CD4-positive, alpha-beta memory T cell (primary cell): ENCODE measurements at regions not wholly inside any gene's neighbourhood (a gene's known extent, or its start where the extent isn't known, plus 50 kb on each side); places are given as distances from the start of the nearest gene placed in this dataset.

Experiments
- CTCF ChIA-PET: fragments of 350-600 bp; sonication (Branson Sonifier 250); formaldehyde crosslinking; loops from one replicate; lab custom pipeline; 2021; ENCODE audit warnings: inconsistent platforms; ENCODE audit not compliant: partially characterized antibody; lab: Charles Lee
- POLR2A ChIA-PET: fragments of 350-600 bp; sonication (Branson Sonifier 250); formaldehyde crosslinking; loops from one replicate; lab custom pipeline; 2021; ENCODE audit not compliant: partially characterized antibody; lab: Charles Lee
- DNase-seq, 5 donors: peaks; one replicate each; pipeline versions ENCODE4 v3.0.0 to v3.0.0-alpha.2; 2020 to 2022; ENCODE audit warnings: mixed read lengths in 1 of 5
- H3K27ac ChIP-seq: one replicate; pipeline ENCODE4 v1.7.0; 2013; ENCODE audit warnings: low read depth, low read length
- H3K27me3 ChIP-seq: 2 replicates; pipeline ENCODE4 v1.7.0; 2013; ENCODE audit warnings: mild to moderate bottlenecking, low read length, moderate library complexity; ENCODE audit not compliant: insufficient read depth
- H3K36me3 ChIP-seq: 2 replicates; pipeline ENCODE4 v1.7.0; 2013; ENCODE audit warnings: mild to moderate bottlenecking, low read length, moderate library complexity; ENCODE audit not compliant: insufficient read depth
- H3K4me1 ChIP-seq: 2 replicates; pipeline ENCODE4 v1.7.0; 2013; ENCODE audit warnings: mild to moderate bottlenecking, low read length, moderate library complexity; ENCODE audit not compliant: insufficient read depth
- H3K4me3 ChIP-seq, 2 donors: one replicate each; pipeline ENCODE4 v1.7.0; 2013; ENCODE audit warnings: low read length in 2 of 2, mild to moderate bottlenecking in 1 of 2
- H3K9me3 ChIP-seq, 2 donors: one replicate each; pipeline ENCODE4 v1.7.0; 2013; ENCODE audit warnings: low read length in 2 of 2, control low read depth in 1 of 2; ENCODE audit not compliant: control insufficient read depth in 1 of 2
- H3K27ac Mint-ChIP-seq, 7 donors: one replicate each; pipeline ENCODE4 v1.8.0; 2020 to 2021; ENCODE audit warnings: mixed read lengths in 7 of 7, mild to moderate bottlenecking in 6 of 7, inconsistent platforms in 3 of 7, moderate library complexity in 3 of 7
- H3K27me3 Mint-ChIP-seq, 2 donors: one replicate each; pipeline ENCODE4 v1.8.0; 2020 to 2021; ENCODE audit warnings: mixed read lengths in 2 of 2
- H3K36me3 Mint-ChIP-seq, 2 donors: one replicate each; pipeline ENCODE4 v1.8.0; 2020 to 2021; ENCODE audit warnings: mixed read lengths in 2 of 2, inconsistent platforms in 1 of 2, mild to moderate bottlenecking in 1 of 2
- H3K4me1 Mint-ChIP-seq, 4 donors: one replicate each; pipeline ENCODE4 v1.8.0; 2020 to 2021; ENCODE audit warnings: mixed read lengths in 4 of 4, mild to moderate bottlenecking in 1 of 4
- H3K4me3 Mint-ChIP-seq, 8 donors: one replicate each; pipeline ENCODE4 v1.8.0; 2020 to 2021; ENCODE audit warnings: mixed read lengths in 8 of 8, mild to moderate bottlenecking in 7 of 8, moderate library complexity in 6 of 8, inconsistent platforms in 3 of 8
- H3K9me3 Mint-ChIP-seq, 8 donors: one replicate each; pipeline ENCODE4 v1.8.0; 2020 to 2021; ENCODE audit warnings: mixed read lengths in 8 of 8, mild to moderate bottlenecking in 5 of 8, inconsistent platforms in 3 of 8, moderate library complexity in 1 of 8
- intact Hi-C: fragments of 100-400 bp; cut with micrococcal nuclease; formaldehyde crosslinking; loops from one replicate; pipeline ENCODE4 v1.15.1; 2023

GRCh38 chr6:8335896-8336295 lies 99.4 kb downstream of the SLC35B3 start:
- no peak overlapping the region for H3K4me3 ChIP-seq
- H3K4me3 Mint-ChIP-seq = no peak overlapping the region
- CTCF ChIA-PET = no interaction called here

GRCh38 chr6:8335381-8335780 lies 100.0 kb downstream of the SLC35B3 start:
- Histone ChIP-seq H3K27ac (no peak overlapping the region), H3K4me3 (no peak overlapping the region), H3K27me3 (no peaks in the 10 kb centered on the region), H3K36me3 (no peaks in the 10 kb centered on the region), H3K4me1 (no peaks in the 10 kb centered on the region), H3K9me3 (no peaks in the 10 kb centered on the region)
- Mint-ChIP-seq H3K4me3 (no peak overlapping the region), H3K27me3 (no peaks in the 10 kb centered on the region), H3K9me3 (no peaks in the 10 kb centered on the region), H3K36me3 (no peaks in the 10 kb centered on the region), H3K27ac (no peak overlapping the region), H3K4me1 (no peaks in the 10 kb centered on the region)
- ChIA-PET CTCF (no interaction called here), POLR2A (no interaction called here)
- intact Hi-C loops = no loop called here
- DNase-seq = no peak

More at GRCh38 chr6:8335896-8336295, 99.4 kb downstream of the SLC35B3 start:
- Histone ChIP-seq H3K9me3 (no peaks in the 10 kb centered on the region), H3K4me1 (no peaks in the 10 kb centered on the region), H3K27me3 (no peaks in the 10 kb centered on the region), H3K36me3 (no peaks in the 10 kb centered on the region), H3K27ac (no peak overlapping the region)
- no peak for DNase-seq
- no peaks in the 10 kb centered on the region for H3K36me3 Mint-ChIP-seq
- no peaks in the 10 kb centered on the region for H3K4me1 Mint-ChIP-seq
- intact Hi-C loops = no loop called here
- H3K27ac Mint-ChIP-seq = no peak overlapping the region
- POLR2A ChIA-PET = no interaction called here
- no peaks in the 10 kb centered on the region for H3K27me3 Mint-ChIP-seq
- no peaks in the 10 kb centered on the region for H3K9me3 Mint-ChIP-seq

GRCh38 chr6:8334113-8334512 lies 101.2 kb downstream of the SLC35B3 start:
- Mint-ChIP-seq H3K27ac (no peak overlapping the region), H3K27me3 (no peaks in the 10 kb centered on the region), H3K9me3 (no peaks in the 10 kb centered on the region), H3K4me3 (no peak overlapping the region), H3K4me1 (no peaks in the 10 kb centered on the region), H3K36me3 (no peaks in the 10 kb centered on the region)
- Histone ChIP-seq H3K4me3 (no peak overlapping the region), H3K27ac (no peak overlapping the region), H3K9me3 (no peaks in the 10 kb centered on the region), H3K27me3 (no peaks in the 10 kb centered on the region), H3K36me3 (no peaks in the 10 kb centered on the region), H3K4me1 (no peaks in the 10 kb centered on the region)
- ChIA-PET POLR2A (no interaction called here), CTCF (no interaction called here)
- intact Hi-C loops = no loop called here
- no peak for DNase-seq

GRCh38 chr6:8329562-8329961 lies 105.8 kb downstream of the SLC35B3 start:
- Mint-ChIP-seq H3K27ac (no peak overlapping the region), H3K9me3 (no peaks in the 10 kb centered on the region), H3K36me3 (no peaks in the 10 kb centered on the region), H3K27me3 (peaks cover 0 to 4% of the 10 kb centered on the region in 2 donors), H3K4me1 (no peaks in the 10 kb centered on the region), H3K4me3 (no peak overlapping the region)
- Histone ChIP-seq H3K9me3 (no peaks in the 10 kb centered on the region), H3K36me3 (no peaks in the 10 kb centered on the region), H3K4me1 (no peaks in the 10 kb centered on the region), H3K27me3 (no peaks in the 10 kb centered on the region), H3K4me3 (no peak overlapping the region), H3K27ac (no peak overlapping the region)
- intact Hi-C loops = no loop called here
- POLR2A ChIA-PET = no interaction called here
- CTCF ChIA-PET = no interaction called here
- no peak for DNase-seq

GRCh38 chr6:8325743-8326142 lies 109.6 kb downstream of the SLC35B3 start:
- ChIA-PET CTCF (no interaction called here), POLR2A (no interaction called here)
- Mint-ChIP-seq H3K4me3 (no peak overlapping the region), H3K9me3 (peaks cover 0 to 3% (median 0%) of the 10 kb centered on the region in 8 donors), H3K27me3 (peaks cover 0 to 6% of the 10 kb centered on the region in 2 donors), H3K4me1 (no peaks in the 10 kb centered on the region), H3K36me3 (no peaks in the 10 kb centered on the region), H3K27ac (no peak overlapping the region)
- Histone ChIP-seq H3K27ac (no peak overlapping the region), H3K9me3 (no peaks in the 10 kb centered on the region), H3K36me3 (no peaks in the 10 kb centered on the region), H3K4me1 (no peaks in the 10 kb centered on the region), H3K27me3 (no peaks in the 10 kb centered on the region), H3K4me3 (no peak overlapping the region)
- DNase-seq = no peak
- intact Hi-C loops = no loop called here

- no peak overlapping the region for H3K27ac ChIP-seq
- no peaks in the 10 kb centered on the region for H3K27me3 ChIP-seq
- ChIA-PET POLR2A (no interaction called here), CTCF (no interaction called here)
- Mint-ChIP-seq H3K36me3 (no peaks in the 10 kb centered on the region), H3K4me3 (no peak overlapping the region), H3K27me3 (peaks cover 0 to 3% of the 10 kb centered on the region in 2 donors), H3K4me1 (no peaks in the 10 kb centered on the region), H3K9me3 (peaks cover 0 to 4% (median 0%) of the 10 kb centered on the region in 8 donors), H3K27ac (no peak overlapping the region)
- H3K4me3 ChIP-seq = no peak overlapping the region
- intact Hi-C loops = no loop called here
- H3K9me3 ChIP-seq = no peaks in the 10 kb centered on the region
- H3K4me1 ChIP-seq = no peaks in the 10 kb centered on the region
- no peak for DNase-seq
- no peaks in the 10 kb centered on the region for H3K36me3 ChIP-seq
Observed at GRCh38 chr6:8322659-8323058, 112.7 kb downstream of the SLC35B3 start.

- DNase-seq = no peak
- H3K27me3 ChIP-seq = no peaks in the 10 kb centered on the region
- H3K4me3 Mint-ChIP-seq = no peak overlapping the region
- no peaks in the 10 kb centered on the region for H3K36me3 Mint-ChIP-seq
- H3K27ac Mint-ChIP-seq = no peak overlapping the region
- H3K27ac ChIP-seq = no peak overlapping the region
- no peaks in the 10 kb centered on the region for H3K4me1 ChIP-seq
- H3K9me3 ChIP-seq = no peaks in the 10 kb centered on the region
- no peaks in the 10 kb centered on the region for H3K36me3 ChIP-seq
- H3K9me3 Mint-ChIP-seq = peaks cover 0 to 4% (median 0%) of the 10 kb centered on the region in 8 donors
- no peak overlapping the region for H3K4me3 ChIP-seq
- H3K4me1 Mint-ChIP-seq = no peaks in the 10 kb centered on the region
- ChIA-PET POLR2A (no interaction called here), CTCF (no interaction called here)
- intact Hi-C loops = no loop called here
- peaks cover 2% of the 10 kb centered on the region in 2 donors for H3K27me3 Mint-ChIP-seq
Observed at GRCh38 chr6:8321671-8322404, 113.5 kb downstream of the SLC35B3 start.
